BJ (cell line): ENCODE measurements at regions not wholly inside any gene's neighbourhood (a gene's known extent, or its start where the extent isn't known, plus 50 kb on each side); places are given as distances from the start of the nearest gene placed in this dataset.

ENCODE experiments used
- CTCF ChIA-PET: fragments of 350-600 bp; formaldehyde crosslinking; extraction: SDS; loops from one replicate; lab custom pipeline; 2021; ENCODE audit warnings: antibody characterized with exemption, inconsistent platforms; lab: Yijun Ruan, JAX
- POLR2A ChIA-PET: fragments of 300-600 bp; sonication (Branson Sonifier 250); formaldehyde crosslinking; extraction: SDS; loops from one replicate; lab custom pipeline; 2021; ENCODE audit warnings: antibody characterized with exemption; lab: Charles Lee
- DNase-seq: peaks from one replicate; pipeline ENCODE4 v3.0.0-alpha.2; 2011; ENCODE audit warnings: low read depth
- H3K27me3 ChIP-seq: 2 replicates; pipeline ENCODE4 v1.6.0; 2011; ENCODE audit warnings: low read length; ENCODE audit not compliant: control insufficient read depth, insufficient read depth
- H3K36me3 ChIP-seq: 2 replicates; pipeline ENCODE4 v1.5.1; 2011; ENCODE audit warnings: low read length; ENCODE audit not compliant: control insufficient read depth, insufficient read depth
- H3K4me3 ChIP-seq: 2 replicates; pipeline ENCODE4 v1.5.1; 2011; ENCODE audit warnings: low read depth, mild to moderate bottlenecking, control low read depth, low read length
- TF ChIP-seq, protein P1 (sequence below): IDR thresholded peaks from 2 replicates; pipeline ENCODE4 v1.5.1; 2011; ENCODE audit warnings: low read depth, mild to moderate bottlenecking, control low read depth, inconsistent platforms, low read length, moderate library complexity; ENCODE audit not compliant: insufficient read depth

DNA sequence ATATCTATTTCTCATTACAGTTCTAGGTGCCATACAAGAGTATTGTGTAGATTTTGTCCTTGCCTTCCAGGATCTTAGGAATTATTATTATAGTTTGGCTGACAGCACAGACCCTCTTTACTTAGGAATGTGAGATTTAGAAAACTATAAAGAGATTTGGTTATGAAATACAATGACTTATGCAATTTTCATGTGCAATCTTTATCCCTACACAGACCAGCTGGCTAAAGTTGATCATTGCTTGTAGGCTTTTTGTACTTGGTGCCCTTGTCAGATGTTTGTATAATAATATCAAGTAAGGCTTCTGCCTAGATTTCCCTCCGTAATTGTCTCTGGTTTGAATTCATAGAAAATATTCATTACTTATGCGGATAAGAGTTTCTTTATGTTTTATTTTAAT is 174.5 kb upstream of the GAP43 start:
- POLR2A ChIA-PET = no interaction called here
- CTCF ChIA-PET = no interaction called here
- H3K4me3 ChIP-seq = no peak overlapping the region
- no peaks in the 10 kb centered on the region for H3K27me3 ChIP-seq
- DNase-seq = no peak
- TF ChIP-seq, protein P1, sequence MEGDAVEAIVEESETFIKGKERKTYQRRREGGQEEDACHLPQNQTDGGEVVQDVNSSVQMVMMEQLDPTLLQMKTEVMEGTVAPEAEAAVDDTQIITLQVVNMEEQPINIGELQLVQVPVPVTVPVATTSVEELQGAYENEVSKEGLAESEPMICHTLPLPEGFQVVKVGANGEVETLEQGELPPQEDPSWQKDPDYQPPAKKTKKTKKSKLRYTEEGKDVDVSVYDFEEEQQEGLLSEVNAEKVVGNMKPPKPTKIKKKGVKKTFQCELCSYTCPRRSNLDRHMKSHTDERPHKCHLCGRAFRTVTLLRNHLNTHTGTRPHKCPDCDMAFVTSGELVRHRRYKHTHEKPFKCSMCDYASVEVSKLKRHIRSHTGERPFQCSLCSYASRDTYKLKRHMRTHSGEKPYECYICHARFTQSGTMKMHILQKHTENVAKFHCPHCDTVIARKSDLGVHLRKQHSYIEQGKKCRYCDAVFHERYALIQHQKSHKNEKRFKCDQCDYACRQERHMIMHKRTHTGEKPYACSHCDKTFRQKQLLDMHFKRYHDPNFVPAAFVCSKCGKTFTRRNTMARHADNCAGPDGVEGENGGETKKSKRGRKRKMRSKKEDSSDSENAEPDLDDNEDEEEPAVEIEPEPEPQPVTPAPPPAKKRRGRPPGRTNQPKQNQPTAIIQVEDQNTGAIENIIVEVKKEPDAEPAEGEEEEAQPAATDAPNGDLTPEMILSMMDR = no peak
- H3K36me3 ChIP-seq = no peaks in the 10 kb centered on the region

GRCh38 chr3:115450036-115450435 is 173.3 kb upstream of the GAP43 start:
- H3K36me3 ChIP-seq = no peaks in the 10 kb centered on the region
- CTCF ChIA-PET = no interaction called here
- H3K4me3 ChIP-seq = no peak overlapping the region
- TF ChIP-seq, protein P1 = no peak
- POLR2A ChIA-PET = no interaction called here
- no peaks in the 10 kb centered on the region for H3K27me3 ChIP-seq
- no peak for DNase-seq

GRCh38 chr3:115464036-115464435 is 159.3 kb upstream of the GAP43 start:
- ChIA-PET POLR2A (no interaction called here), CTCF (no interaction called here)
- no peak for DNase-seq
- H3K36me3 ChIP-seq = no peaks in the 10 kb centered on the region
- TF ChIP-seq, protein P1 = no peak
- H3K4me3 ChIP-seq = no peak overlapping the region
- H3K27me3 ChIP-seq = no peaks in the 10 kb centered on the region

DNA sequence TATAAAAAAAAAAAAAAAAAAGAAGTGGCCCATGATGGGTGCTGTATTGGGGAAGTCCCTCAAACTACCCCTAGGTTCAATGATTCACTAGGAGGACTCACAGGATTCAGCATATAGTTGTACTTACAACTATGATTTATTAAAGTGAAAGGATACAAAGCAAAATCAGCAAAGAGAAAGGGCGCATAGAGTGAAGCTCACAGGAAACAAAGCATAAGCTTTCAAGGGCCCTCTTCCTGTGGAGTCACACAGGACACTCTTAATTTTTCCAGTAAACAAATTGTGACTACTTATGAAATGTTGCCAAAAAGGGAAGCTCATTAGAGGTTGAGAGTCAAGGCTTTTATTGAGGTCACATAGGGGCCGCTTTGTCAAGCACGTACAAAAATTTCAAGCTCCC is 153.7 kb upstream of the GAP43 start:
- ChIA-PET POLR2A (no interaction called here), CTCF (interaction anchor here (0.9 kb wide), 1 partner anchor 23 kb away, joined by 3 read pairs; no protein-coding TSS in a partner anchor)
- Histone ChIP-seq H3K4me3 (no peak overlapping the region), H3K36me3 (no peaks in the 10 kb centered on the region), H3K27me3 (no peaks in the 10 kb centered on the region; the same call in 1 of the 2 replicates)
- peak; percentile 1 for DNase-seq
- TF ChIP-seq, protein P1 = no peak

DNA sequence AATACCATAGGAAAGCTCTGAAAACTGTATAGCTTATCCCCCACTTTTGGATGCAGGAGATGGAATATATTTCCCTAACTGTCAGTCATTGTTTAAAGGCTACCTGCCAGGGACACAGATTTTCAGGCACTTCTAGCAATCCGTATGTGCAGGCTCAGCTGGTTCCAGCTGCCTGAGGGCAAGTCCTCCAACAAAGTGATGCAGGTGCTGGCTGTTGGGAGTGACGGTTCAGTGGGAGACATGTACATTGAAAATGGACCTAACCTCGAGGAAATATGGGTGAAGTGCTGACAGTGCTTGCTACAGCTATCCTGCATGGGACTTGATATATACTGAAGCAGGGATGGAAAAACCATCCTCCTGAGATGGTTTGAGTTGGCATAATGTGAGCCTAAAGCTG is 153.1 kb upstream of the GAP43 start:
- Histone ChIP-seq H3K36me3 (no peaks in the 10 kb centered on the region), H3K27me3 (no peaks in the 10 kb centered on the region; the same call in 1 of the 2 replicates), H3K4me3 (no peak overlapping the region)
- DNase-seq = no peak
- TF ChIP-seq, protein P1 = no peak
- ChIA-PET CTCF (interaction anchor here (0.9 kb wide), 1 partner anchor 24 kb away, joined by 3 read pairs; no protein-coding TSS in a partner anchor), POLR2A (no interaction called here)
